Ammon's horn (tissue), 1 donor: ENCODE measurements at regions not wholly inside any gene's neighbourhood (a gene's known extent, or its start where the extent isn't known, plus 50 kb on each side); places are given as distances from the start of the nearest gene placed in this dataset.
A peak's percentile ranks its signal among the peaks of the same experiment; 100 is the strongest.
"Not testable (repeated sequence)": the region's sequence is repeated elsewhere in the genome, so short reads cannot be mapped to it uniquely, and the experiment has no call there.

ENCODE experiments used
- DNase-seq: peaks from one replicate; pipeline ENCODE4 v3.0.0-alpha.2; 2016; ENCODE audit warnings: low spot score

- no peak for DNase-seq
These were observed 303.9 kb upstream of the PABPC4L start for GRCh38 chr4:134505511-134505910.

GRCh38 chr4:134501973-134502643, 300.5 kb upstream of the PABPC4L start:
- DNase-seq: no peak

DNA sequence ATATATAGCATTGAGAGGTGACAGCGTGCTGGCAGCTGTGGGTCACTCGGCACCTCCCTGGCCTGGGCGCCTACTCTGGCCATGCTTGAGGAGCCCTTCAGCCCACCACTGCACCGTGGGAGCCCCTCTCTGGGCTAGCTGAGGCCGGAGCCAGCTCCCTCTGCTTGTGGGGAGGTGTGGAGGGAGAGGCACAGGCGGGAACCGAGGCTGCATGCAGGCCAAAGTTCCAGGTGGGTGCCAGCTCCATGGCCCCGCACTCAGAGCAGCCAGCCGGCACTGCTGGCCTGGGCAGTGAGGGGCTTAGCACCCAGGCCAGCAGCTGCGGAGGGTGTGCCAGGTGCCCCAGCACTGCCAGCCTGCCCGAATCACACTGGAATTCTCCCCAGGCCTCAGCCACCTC, 299.9 kb upstream of the PABPC4L start:
- DNase-seq: not testable (repeated sequence)

DNA sequence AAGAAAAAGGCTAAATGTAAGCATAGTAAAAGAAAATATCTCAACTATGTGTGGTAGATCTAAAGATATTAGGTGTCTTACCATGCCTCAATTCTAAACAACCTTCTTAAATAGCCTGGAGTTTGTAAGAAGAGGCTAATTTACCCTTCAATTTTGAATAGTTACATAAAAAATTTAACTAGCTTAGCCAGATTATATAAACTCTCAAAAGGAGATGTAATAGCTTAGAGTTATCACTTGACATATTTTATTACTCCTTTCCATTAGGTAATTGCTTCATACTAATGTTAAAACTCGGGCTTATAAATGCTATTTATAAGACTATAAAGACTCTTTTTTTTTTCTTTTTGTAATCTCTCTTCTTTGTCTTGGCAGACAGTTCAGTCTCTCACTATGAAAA, 297.5 kb upstream of the PABPC4L start:
- DNase-seq: no peak

DNA sequence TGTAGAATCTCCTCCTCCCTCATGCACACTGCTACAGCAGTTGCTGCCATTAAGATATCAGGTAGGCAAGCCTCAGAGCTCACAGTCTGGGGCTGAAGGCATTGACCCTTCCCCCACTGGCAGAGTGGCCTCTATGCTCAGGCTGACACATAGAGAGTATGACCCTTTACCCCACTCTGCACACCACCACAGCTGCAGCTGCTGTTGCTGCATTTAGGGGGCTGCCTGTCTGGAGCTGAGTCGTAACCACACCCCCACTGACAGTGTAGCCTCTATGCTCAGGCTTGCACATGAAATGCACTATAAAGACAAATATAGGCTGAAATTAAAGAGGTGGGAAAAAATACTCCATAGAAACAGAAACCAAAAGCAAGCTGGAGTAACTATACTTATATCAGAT, 289.3 kb upstream of the PABPC4L start:
- DNase-seq: no peak

DNA sequence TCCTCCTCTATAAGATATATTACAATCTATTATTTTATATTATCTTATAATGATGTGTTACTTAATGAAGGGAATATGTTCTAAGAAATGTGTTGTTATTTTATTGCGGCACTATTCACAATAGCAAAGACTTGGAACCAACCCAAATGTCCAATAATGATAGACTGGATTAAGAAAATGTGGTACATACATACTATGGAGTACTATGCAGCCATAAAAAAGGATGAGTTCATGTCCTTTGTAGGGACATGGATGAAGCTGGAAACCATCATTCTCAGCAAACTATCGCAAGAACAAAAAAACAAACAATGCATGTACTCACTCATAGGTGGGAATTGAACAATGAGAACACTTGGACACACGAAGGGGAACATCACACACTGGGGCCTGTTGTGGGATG, 281.9 kb upstream of the PABPC4L start:
- DNase-seq: not testable (repeated sequence)

GRCh38 chr4:134471569-134471968, 270.0 kb upstream of the PABPC4L start:
- DNase-seq: no peak

DNA sequence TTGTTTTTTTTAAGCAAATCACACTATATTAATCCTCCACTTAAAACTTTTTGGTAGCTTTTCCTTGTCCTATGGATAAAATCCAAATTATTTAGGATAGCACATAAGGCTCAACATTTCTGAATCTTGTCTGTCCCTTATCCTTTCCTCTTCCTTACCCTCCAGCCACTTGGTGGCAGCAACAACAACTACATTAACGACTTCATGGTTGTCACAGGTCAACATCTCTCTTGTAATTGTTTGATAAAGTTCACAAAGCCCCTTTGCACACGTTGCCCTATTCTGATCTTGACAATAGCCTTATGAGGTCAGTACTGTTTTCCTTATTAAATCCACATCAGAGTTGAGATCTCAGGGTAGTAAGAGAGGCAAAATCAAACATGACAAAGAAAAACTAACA, 269.0 kb upstream of the PABPC4L start:
- DNase-seq: peak; percentile 14

- peak; percentile 7 for DNase-seq
These were observed 263.8 kb upstream of the PABPC4L start for GRCh38 chr4:134465417-134465816.

GRCh38 chr4:134463771-134464170, 262.2 kb upstream of the PABPC4L start:
- DNase-seq: peak; percentile 3

- no peak for DNase-seq
These were observed 225.2 kb upstream of the PABPC4L start for GRCh38 chr4:134426821-134427220.

GRCh38 chr4:134425756-134426155, 224.2 kb upstream of the PABPC4L start:
- DNase-seq: no peak

DNA sequence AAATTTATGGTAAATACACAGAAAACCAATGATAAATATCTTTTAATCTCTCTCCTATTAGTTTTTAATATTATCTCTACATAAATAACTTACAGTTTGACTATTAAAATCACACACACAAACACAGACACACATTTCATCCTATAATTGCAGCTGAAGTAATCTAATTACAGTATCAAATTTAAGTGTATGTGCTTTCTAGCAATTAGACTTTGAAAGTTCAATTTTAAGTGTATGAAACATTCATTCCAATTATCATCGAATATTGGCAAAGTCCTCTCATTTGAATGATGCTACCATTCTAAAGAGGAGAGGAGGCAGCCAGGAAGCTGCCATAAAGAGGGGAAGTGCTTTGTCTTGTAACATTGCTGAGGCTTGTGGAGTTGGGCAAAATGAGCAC, 221.2 kb upstream of the PABPC4L start:
- DNase-seq: no peak

DNA sequence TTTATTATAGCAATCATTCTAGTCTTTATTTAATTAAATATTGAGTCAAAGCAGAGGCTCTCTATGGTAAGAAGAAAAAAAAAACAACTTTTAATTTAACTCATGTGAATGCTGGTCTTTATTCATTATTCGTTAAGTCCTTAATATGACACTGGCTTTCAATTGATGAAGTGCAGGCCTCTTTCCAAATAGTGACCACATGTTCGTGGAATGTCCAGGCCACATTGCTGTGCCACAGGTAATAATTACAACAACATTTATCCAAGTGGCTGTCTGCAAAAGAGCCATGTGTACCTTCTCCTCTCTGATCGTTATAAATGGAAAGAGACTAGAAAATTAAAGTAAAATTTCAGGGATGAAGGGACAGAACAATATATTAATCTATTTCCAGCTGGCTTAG, 220.1 kb upstream of the PABPC4L start:
- no peak for DNase-seq

DNA sequence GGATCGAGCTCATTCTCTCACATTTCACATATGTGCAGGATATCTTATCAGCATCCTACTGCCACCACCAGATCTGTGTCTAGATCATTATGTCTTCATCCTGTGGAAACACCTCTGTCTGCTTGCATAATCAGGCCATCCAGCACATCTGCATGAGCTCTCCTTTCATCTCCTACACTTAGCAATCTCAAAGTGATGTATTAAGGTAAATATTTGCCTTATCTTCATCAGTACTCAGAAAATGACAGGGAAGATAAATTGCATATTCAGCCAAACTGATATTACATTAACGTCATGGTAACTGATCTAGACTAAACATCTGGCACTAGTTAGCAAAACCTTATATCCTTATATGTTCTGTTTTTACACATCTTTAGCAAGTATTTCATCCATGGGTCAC, 207.3 kb upstream of the PABPC4L start:
- no peak for DNase-seq

DNA sequence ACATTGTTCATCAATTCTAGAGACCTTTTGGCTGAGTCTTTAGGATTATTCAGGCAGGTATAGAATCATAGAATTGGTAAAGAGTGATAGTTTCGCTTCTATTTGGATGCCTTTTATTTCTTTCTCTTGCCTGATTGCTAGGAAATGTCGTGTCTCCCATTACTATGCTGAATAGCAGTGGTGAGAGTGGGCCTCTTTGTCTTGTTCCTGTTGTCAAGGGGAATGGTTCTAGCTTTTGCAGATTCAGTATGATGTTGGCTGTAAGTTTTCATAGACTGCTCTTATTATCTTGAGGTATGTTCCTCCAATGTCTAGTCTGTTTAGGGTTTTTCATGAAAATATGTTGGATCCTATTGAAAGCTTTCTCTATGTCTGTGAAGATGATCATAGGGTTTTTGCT, 200.2 kb upstream of the PABPC4L start:
- no peak for DNase-seq

DNA sequence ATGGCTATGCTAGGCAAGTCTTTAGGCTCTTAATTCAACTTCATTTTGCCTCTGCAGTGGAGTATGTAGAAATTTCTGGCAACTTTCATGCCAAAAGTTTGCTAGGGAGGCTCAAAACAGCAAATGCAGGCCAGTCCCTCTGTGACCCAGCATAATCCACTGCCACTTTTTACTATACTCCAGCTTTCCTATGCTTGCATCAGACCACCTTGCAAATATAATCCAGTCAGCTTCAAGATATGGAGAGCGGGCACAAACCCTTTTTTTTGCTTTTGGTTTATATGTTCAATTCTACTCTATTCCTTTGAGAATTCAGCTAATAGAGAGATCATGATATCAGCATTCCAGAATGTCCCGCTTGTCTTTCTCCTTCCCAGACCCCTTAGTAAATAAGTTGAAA, 192.0 kb upstream of the PABPC4L start:
- DNase-seq: no peak

- DNase-seq: no peak
These were observed 188.7 kb upstream of the PABPC4L start for GRCh38 chr4:134390319-134390718.

DNA sequence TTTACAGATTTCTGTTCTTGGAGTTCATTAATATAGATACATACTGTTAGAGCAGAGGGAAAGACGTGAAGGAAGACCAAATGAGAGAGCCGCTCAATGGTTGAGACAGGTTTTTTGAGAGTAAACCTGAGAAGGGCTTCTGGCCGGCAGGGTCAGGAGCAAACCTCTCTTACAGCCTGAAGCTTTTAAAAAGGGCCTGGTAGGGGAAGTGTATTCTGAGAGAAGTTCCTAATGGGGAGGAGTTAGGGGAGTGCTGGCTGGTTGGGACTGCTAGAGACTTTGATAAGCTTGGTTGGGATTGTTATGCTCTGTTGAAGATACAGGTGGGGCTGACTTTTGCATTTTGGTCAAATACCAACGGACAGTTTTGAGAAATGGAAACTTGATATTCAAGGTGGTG, 186.8 kb upstream of the PABPC4L start:
- DNase-seq: no peak

GRCh38 chr4:134382478-134383227, 181.1 kb upstream of the PABPC4L start:
- DNase-seq: no peak

DNA sequence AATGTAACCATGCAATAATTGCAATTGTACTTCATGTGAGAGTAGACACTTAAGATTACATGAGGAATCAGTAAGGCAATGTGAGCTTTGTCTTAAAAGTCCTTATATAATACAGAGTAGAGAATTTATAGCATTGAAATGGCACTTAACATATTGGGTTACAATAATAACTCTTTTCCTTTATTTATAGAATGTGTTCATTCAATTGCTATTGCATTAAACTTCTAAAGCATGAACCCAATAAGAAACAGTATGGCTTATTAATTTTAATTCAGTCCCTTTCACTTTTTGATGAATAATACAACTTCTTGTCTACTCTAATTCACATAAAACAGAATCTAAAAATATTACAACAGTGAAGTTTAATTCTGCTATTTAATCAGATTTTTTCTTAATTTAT, 174.2 kb upstream of the PABPC4L start:
- no peak for DNase-seq

DNA sequence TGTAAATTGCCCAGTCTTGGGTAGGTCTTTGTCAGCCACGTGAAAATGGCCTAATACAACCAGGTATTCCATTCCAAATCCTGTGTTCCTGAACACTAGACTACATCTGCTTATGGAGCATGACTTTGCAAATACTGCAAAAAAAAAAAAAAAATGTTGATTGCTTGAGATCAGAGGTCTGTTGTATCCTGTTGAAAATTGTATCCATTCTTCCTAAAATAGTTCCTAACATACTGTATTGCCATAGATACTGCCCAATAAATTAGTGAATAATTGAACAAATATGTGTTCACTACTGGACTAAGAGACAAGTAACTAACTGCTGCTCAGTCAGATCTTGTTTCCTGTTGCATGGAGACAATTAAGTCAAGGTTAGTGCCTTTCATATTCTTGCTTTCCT, 164.3 kb upstream of the PABPC4L start:
- DNase-seq: no peak

- no peak for DNase-seq
These were observed 163.3 kb upstream of the PABPC4L start for GRCh38 chr4:134364928-134365327.

DNA sequence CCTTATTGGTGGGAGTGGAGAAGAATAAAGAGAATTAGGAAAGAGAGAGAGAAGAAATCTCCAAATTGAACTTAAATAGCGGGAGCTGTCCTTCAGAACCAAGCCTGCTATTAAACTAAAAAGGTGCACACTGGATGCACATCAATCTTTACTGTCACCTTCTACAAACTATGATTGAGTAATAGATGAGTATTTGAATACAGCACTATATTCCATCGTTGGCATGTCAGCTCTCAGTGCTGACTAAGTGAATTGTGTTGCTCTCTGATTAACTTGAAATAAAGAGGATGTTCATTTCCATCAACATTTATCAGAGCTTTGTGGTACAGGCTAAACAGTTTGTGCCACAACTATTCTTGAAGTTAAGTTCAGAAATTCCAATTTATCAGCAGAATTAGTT, 143.7 kb upstream of the PABPC4L start:
- DNase-seq: no peak
